ENCODE measurements at regions not wholly inside any gene's neighbourhood (a gene's known extent, or its start where the extent isn't known, plus 50 kb on each side); places are given as distances from the start of the nearest gene placed in this dataset.

DNA sequence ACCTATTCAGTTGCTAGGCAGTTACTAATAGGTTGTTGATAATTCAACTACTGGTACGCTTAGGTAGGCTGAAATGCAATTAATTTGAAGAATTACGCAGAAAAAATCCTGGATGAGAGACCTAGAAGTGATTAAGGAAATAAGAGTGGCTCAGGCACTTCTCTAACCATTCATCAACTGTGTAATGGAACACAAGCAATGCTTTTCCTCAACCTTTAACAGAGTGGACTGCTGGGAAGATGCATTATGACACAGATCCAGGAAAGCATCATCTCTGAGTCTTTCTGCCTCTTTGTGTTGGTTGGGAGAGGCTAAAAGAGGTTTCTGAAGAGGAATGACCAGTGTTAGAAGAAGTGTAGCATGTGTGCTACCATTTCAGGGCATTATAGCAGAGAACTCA is 992.2 kb downstream of the TSN start:
- TF ChIP-seq, protein P1, sequence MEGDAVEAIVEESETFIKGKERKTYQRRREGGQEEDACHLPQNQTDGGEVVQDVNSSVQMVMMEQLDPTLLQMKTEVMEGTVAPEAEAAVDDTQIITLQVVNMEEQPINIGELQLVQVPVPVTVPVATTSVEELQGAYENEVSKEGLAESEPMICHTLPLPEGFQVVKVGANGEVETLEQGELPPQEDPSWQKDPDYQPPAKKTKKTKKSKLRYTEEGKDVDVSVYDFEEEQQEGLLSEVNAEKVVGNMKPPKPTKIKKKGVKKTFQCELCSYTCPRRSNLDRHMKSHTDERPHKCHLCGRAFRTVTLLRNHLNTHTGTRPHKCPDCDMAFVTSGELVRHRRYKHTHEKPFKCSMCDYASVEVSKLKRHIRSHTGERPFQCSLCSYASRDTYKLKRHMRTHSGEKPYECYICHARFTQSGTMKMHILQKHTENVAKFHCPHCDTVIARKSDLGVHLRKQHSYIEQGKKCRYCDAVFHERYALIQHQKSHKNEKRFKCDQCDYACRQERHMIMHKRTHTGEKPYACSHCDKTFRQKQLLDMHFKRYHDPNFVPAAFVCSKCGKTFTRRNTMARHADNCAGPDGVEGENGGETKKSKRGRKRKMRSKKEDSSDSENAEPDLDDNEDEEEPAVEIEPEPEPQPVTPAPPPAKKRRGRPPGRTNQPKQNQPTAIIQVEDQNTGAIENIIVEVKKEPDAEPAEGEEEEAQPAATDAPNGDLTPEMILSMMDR (IDR thresholded peaks at IDR 0.05) = no peak
- no peak for TF ChIP-seq POLR2A (IDR thresholded peaks at IDR 0.05)

All from body of pancreas (tissue), 4 donors.